ENCODE measurements at regions not wholly inside any gene's neighbourhood (a gene's known extent, or its start where the extent isn't known, plus 50 kb on each side); places are given as distances from the start of the nearest gene placed in this dataset.

GRCh38 chr12:118763234-118763633 lies 218.1 kb upstream of the SRRM4 start:
- Histone ChIP-seq H3K4me2 (ENCODE audit: low read length) (no peak overlapping the region), H3K9me3 (ENCODE audit: insufficient read depth, low read depth, low read length) (no peaks in the 10 kb centered on the region), H3K36me3 (ENCODE audit: control insufficient read depth in 1 of 2, insufficient read depth in 2 of 2, low read length in 2 of 2) (no peaks in the 10 kb centered on the region), H3K4me1 (ENCODE audit: control insufficient read depth in 1 of 2, insufficient read depth in 2 of 2, low read length in 2 of 2) (no peaks in the 10 kb centered on the region), H3K27ac (ENCODE audit: low read depth, low read length) (no peak overlapping the region), H3K23ac (ENCODE audit: low read length) (no peak overlapping the region), H4K8ac (ENCODE audit: low read depth, low read length) (no peak overlapping the region), H3K79me1 (ENCODE audit: low read length) (no peaks in the 10 kb centered on the region), H3K18ac (ENCODE audit: low read length) (no peak overlapping the region), H3K79me2 (ENCODE audit: control insufficient read depth, insufficient read depth, low read length, poor library complexity) (no peaks in the 10 kb centered on the region), H3K9ac (ENCODE audit: low read length) (no peak overlapping the region), H2BK5ac (ENCODE audit: low read depth, low read length, poor library complexity) (no peak overlapping the region), H2BK12ac (ENCODE audit: low read length) (no peak overlapping the region), H3K4me3 (ENCODE audit: low read depth, low read length) (no peak overlapping the region), H2AFZ (ENCODE audit: insufficient read depth, low read length, poor library complexity) (no peak overlapping the region), H4K12ac (ENCODE audit: low read depth, low read length) (no peak overlapping the region), H2BK120ac (ENCODE audit: insufficient read depth, low read length, poor library complexity) (no peak overlapping the region), H3K27me3 (ENCODE audit: insufficient read depth, low read length) (no peaks in the 10 kb centered on the region), H3K14ac (ENCODE audit: low read length) (no peak overlapping the region), H4K91ac (ENCODE audit: low read depth, low read length) (no peak overlapping the region), H2AK5ac (ENCODE audit: low read length) (no peak overlapping the region), H3K4ac (ENCODE audit: low read depth, low read length) (no peak overlapping the region)
- DNase-seq, result no peak
- WGBS (ENCODE audit: extremely low coverage, insufficient coverage, insufficient read length), result no CpG with 5 or more reads among the region's 1 CpG

GRCh38 chr12:118773956-118774723 lies 207.2 kb upstream of the SRRM4 start:
- Histone ChIP-seq H3K4ac (ENCODE audit: low read depth, low read length) (no peak overlapping the region), H3K9ac (ENCODE audit: low read length) (no peak overlapping the region), H3K18ac (ENCODE audit: low read length) (no peak overlapping the region), H4K8ac (ENCODE audit: low read depth, low read length) (no peak overlapping the region), H2BK12ac (ENCODE audit: low read length) (no peak overlapping the region), H3K79me1 (ENCODE audit: low read length) (no peaks in the 10 kb centered on the region), H3K23ac (ENCODE audit: low read length) (no peak overlapping the region), H4K91ac (ENCODE audit: low read depth, low read length) (no peak overlapping the region), H2BK120ac (ENCODE audit: insufficient read depth, low read length, poor library complexity) (no peak overlapping the region), H3K27ac (ENCODE audit: low read depth, low read length) (no peak overlapping the region), H3K79me2 (ENCODE audit: control insufficient read depth, insufficient read depth, low read length, poor library complexity) (no peaks in the 10 kb centered on the region), H3K4me1 (ENCODE audit: control insufficient read depth in 1 of 2, insufficient read depth in 2 of 2, low read length in 2 of 2) (no peaks in the 10 kb centered on the region), H2BK5ac (ENCODE audit: low read depth, low read length, poor library complexity) (no peak overlapping the region), H3K27me3 (ENCODE audit: insufficient read depth, low read length) (peaks cover 16% of the 10 kb centered on the region), H4K12ac (ENCODE audit: low read depth, low read length) (no peak overlapping the region), H2AK5ac (ENCODE audit: low read length) (no peak overlapping the region), H3K9me3 (ENCODE audit: insufficient read depth, low read depth, low read length) (peaks cover 2% of the 10 kb centered on the region), H3K14ac (ENCODE audit: low read length) (no peak overlapping the region), H3K4me3 (ENCODE audit: low read depth, low read length) (no peak overlapping the region), H2AFZ (ENCODE audit: insufficient read depth, low read length, poor library complexity) (no peak overlapping the region), H3K4me2 (ENCODE audit: low read length) (no peak overlapping the region), H3K36me3 (ENCODE audit: control insufficient read depth in 1 of 2, insufficient read depth in 2 of 2, low read length in 2 of 2) (no peaks in the 10 kb centered on the region)
- DNase-seq, result no peak
- no CpG with 5 or more reads among the region's 43 CpGs for WGBS (ENCODE audit: extremely low coverage, insufficient coverage, insufficient read length)

- no peak overlapping the region for H3K4ac ChIP-seq (ENCODE audit: low read depth, low read length)
- H3K4me3 ChIP-seq (ENCODE audit: low read depth, low read length), result no peak overlapping the region
- no peak overlapping the region for H3K23ac ChIP-seq (ENCODE audit: low read length)
- DNase-seq, result no peak
- no peak overlapping the region for H3K9ac ChIP-seq (ENCODE audit: low read length)
- no peak overlapping the region for H3K27ac ChIP-seq (ENCODE audit: low read depth, low read length)
- no peak overlapping the region for H2BK5ac ChIP-seq (ENCODE audit: low read depth, low read length, poor library complexity)
- no peaks in the 10 kb centered on the region for H3K36me3 ChIP-seq (ENCODE audit: control insufficient read depth in 1 of 2, insufficient read depth in 2 of 2, low read length in 2 of 2)
- no CpG with 5 or more reads among the region's 3 CpGs for WGBS (ENCODE audit: extremely low coverage, insufficient coverage, insufficient read length)
- no peak overlapping the region for H4K8ac ChIP-seq (ENCODE audit: low read depth, low read length)
- H3K4me1 ChIP-seq (ENCODE audit: control insufficient read depth in 1 of 2, insufficient read depth in 2 of 2, low read length in 2 of 2), result no peaks in the 10 kb centered on the region
- no peak overlapping the region for H2AK5ac ChIP-seq (ENCODE audit: low read length)
- peaks cover 2% of the 10 kb centered on the region for H3K9me3 ChIP-seq (ENCODE audit: insufficient read depth, low read depth, low read length)
- H2AFZ ChIP-seq (ENCODE audit: insufficient read depth, low read length, poor library complexity), result no peak overlapping the region
- no peak overlapping the region for H3K18ac ChIP-seq (ENCODE audit: low read length)
- no peak overlapping the region for H3K14ac ChIP-seq (ENCODE audit: low read length)
- peaks cover 16% of the 10 kb centered on the region for H3K27me3 ChIP-seq (ENCODE audit: insufficient read depth, low read length)
- no peak overlapping the region for H2BK12ac ChIP-seq (ENCODE audit: low read length)
- H3K79me2 ChIP-seq (ENCODE audit: control insufficient read depth, insufficient read depth, low read length, poor library complexity), result no peaks in the 10 kb centered on the region
- no peak overlapping the region for H4K91ac ChIP-seq (ENCODE audit: low read depth, low read length)
- H4K12ac ChIP-seq (ENCODE audit: low read depth, low read length), result no peak overlapping the region
- no peak overlapping the region for H2BK120ac ChIP-seq (ENCODE audit: insufficient read depth, low read length, poor library complexity)
- H3K4me2 ChIP-seq (ENCODE audit: low read length), result no peak overlapping the region
- no peaks in the 10 kb centered on the region for H3K79me1 ChIP-seq (ENCODE audit: low read length)
These were observed 203.8 kb upstream of the SRRM4 start for GRCh38 chr12:118777504-118777903.

- H3K36me3 ChIP-seq (ENCODE audit: control insufficient read depth in 1 of 2, insufficient read depth in 2 of 2, low read length in 2 of 2), result no peaks in the 10 kb centered on the region
- H4K8ac ChIP-seq (ENCODE audit: low read depth, low read length), result no peak overlapping the region
- no peaks in the 10 kb centered on the region for H3K79me2 ChIP-seq (ENCODE audit: control insufficient read depth, insufficient read depth, low read length, poor library complexity)
- no peak overlapping the region for H2AFZ ChIP-seq (ENCODE audit: insufficient read depth, low read length, poor library complexity)
- no peak overlapping the region for H3K4me2 ChIP-seq (ENCODE audit: low read length)
- no peak overlapping the region for H2BK12ac ChIP-seq (ENCODE audit: low read length)
- no peak overlapping the region for H2BK120ac ChIP-seq (ENCODE audit: insufficient read depth, low read length, poor library complexity)
- no peak overlapping the region for H3K18ac ChIP-seq (ENCODE audit: low read length)
- H3K14ac ChIP-seq (ENCODE audit: low read length), result no peak overlapping the region
- H2AK5ac ChIP-seq (ENCODE audit: low read length), result no peak overlapping the region
- H3K23ac ChIP-seq (ENCODE audit: low read length), result no peak overlapping the region
- no peaks in the 10 kb centered on the region for H3K79me1 ChIP-seq (ENCODE audit: low read length)
- H3K27me3 ChIP-seq (ENCODE audit: insufficient read depth, low read length), result peaks cover 16% of the 10 kb centered on the region
- H3K4me3 ChIP-seq (ENCODE audit: low read depth, low read length), result no peak overlapping the region
- no peaks in the 10 kb centered on the region for H3K4me1 ChIP-seq (ENCODE audit: control insufficient read depth in 1 of 2, insufficient read depth in 2 of 2, low read length in 2 of 2)
- H4K12ac ChIP-seq (ENCODE audit: low read depth, low read length), result no peak overlapping the region
- no peak overlapping the region for H3K27ac ChIP-seq (ENCODE audit: low read depth, low read length)
- no peak overlapping the region for H2BK5ac ChIP-seq (ENCODE audit: low read depth, low read length, poor library complexity)
- no peak overlapping the region for H3K9ac ChIP-seq (ENCODE audit: low read length)
- no CpG with 5 or more reads among the region's 2 CpGs for WGBS (ENCODE audit: extremely low coverage, insufficient coverage, insufficient read length)
- no peak overlapping the region for H3K4ac ChIP-seq (ENCODE audit: low read depth, low read length)
- peaks cover 2% of the 10 kb centered on the region for H3K9me3 ChIP-seq (ENCODE audit: insufficient read depth, low read depth, low read length)
- H4K91ac ChIP-seq (ENCODE audit: low read depth, low read length), result no peak overlapping the region
- DNase-seq, result no peak
These were observed 203.3 kb upstream of the SRRM4 start for GRCh38 chr12:118778077-118778476.

All from trophoblast cell (in vitro differentiated cells and primary cell).